Common myeloid progenitor, CD34-positive (primary cell): ENCODE measurements at regions not wholly inside any gene's neighbourhood (a gene's known extent, or its start where the extent isn't known, plus 50 kb on each side); places are given as distances from the start of the nearest gene placed in this dataset.

ENCODE experiments used
- CTCF ChIA-PET: fragments of 350-600 bp; sonication (Branson Sonifier 250); formaldehyde crosslinking; loops from one replicate; lab custom pipeline; 2021; ENCODE audit warnings: antibody characterized with exemption; lab: Charles Lee
- POLR2A ChIA-PET: fragments of 350-600 bp; sonication (Branson Sonifier 250); formaldehyde crosslinking; loops from one replicate; lab custom pipeline; 2021; ENCODE audit warnings: antibody characterized with exemption; lab: Charles Lee
- DNase-seq, 3 donors: peaks; one replicate each; pipeline versions ENCODE4 v3.0.0 to v3.0.0-alpha.2; 2013
- H3K27ac ChIP-seq, 2 experiments: 1 replicate in 1 of 2; 2 replicates in 1 of 2; pipeline ENCODE4 v1.7.0; 2013; ENCODE audit warnings: inconsistent platforms in 2 of 2, low read length in 2 of 2, mild to moderate bottlenecking in 2 of 2, low read depth in 1 of 2, moderate library complexity in 1 of 2; ENCODE audit not compliant: severe bottlenecking in 2 of 2, insufficient read depth in 1 of 2, poor library complexity in 1 of 2
- H3K27me3 ChIP-seq, 5 experiments: replicated peaks in 2 of 5; 1 replicate in 3 of 5; 2 replicates in 2 of 5; pipeline versions ENCODE4 v1.6.1 to v1.7.0; 2013; ENCODE audit warnings: low read length in 4 of 5, mild to moderate bottlenecking in 2 of 5, moderate library complexity in 2 of 5, inconsistent platforms in 1 of 5; ENCODE audit not compliant: insufficient read depth in 5 of 5, control insufficient read depth in 4 of 5
- H3K36me3 ChIP-seq, 4 experiments: 1 replicate in 2 of 4; 2 replicates in 2 of 4; pipeline versions ENCODE4 v1.6.1 to v1.7.0; 2013; ENCODE audit warnings: low read length in 3 of 4, control low read depth in 1 of 4, mild to moderate bottlenecking in 1 of 4; ENCODE audit not compliant: control insufficient read depth in 4 of 4, insufficient read depth in 4 of 4
- H3K4me1 ChIP-seq, 4 experiments: 1 replicate in 3 of 4; 2 replicates in 1 of 4; pipeline versions ENCODE4 v1.6.1 to v1.7.1; 2013; ENCODE audit warnings: low read length in 3 of 4, mild to moderate bottlenecking in 3 of 4, control low read depth in 1 of 4, inconsistent platforms in 1 of 4, moderate library complexity in 1 of 4; ENCODE audit not compliant: control insufficient read depth in 4 of 4, insufficient read depth in 4 of 4; ENCODE audit errors: control extremely low read depth in 1 of 4
- H3K4me3 ChIP-seq, 7 experiments: 1 replicate in 4 of 7; 2 replicates in 3 of 7; pipeline versions ENCODE4 v1.5.1 to v1.7.0; 2013; ENCODE audit warnings: mild to moderate bottlenecking in 7 of 7, low read length in 6 of 7, moderate library complexity in 6 of 7, inconsistent platforms in 2 of 7, low read depth in 2 of 7, control low read depth in 1 of 7; ENCODE audit not compliant: insufficient read depth in 4 of 7, control insufficient read depth in 1 of 7; ENCODE audit errors: extremely low read depth in 1 of 7
- H3K9me3 ChIP-seq, 5 experiments: 1 replicate in 4 of 5; 2 replicates in 1 of 5; pipeline versions ENCODE4 v1.6.1 to v1.7.1; 2013; ENCODE audit warnings: low read length in 4 of 5, mild to moderate bottlenecking in 2 of 5, inconsistent platforms in 1 of 5, low read depth in 1 of 5, moderate library complexity in 1 of 5; ENCODE audit not compliant: control insufficient read depth in 4 of 5, insufficient read depth in 2 of 5; ENCODE audit errors: control extremely low read depth in 1 of 5
- WGBS: methylation state at CpG from one replicate; pipeline ENCODE4 v1.1.5; 2013; ENCODE audit not compliant: insufficient coverage; 5-methylcytosine and 5-hydroxymethylcytosine counted together

GRCh38 chr16:79868841-79869240, 268.3 kb upstream of the MAF start:
- WGBS = 100% methylated on average over 2 of the region's 2 CpGs
- H3K4me1 ChIP-seq = peaks cover 10 to 17% (median 12%) of the 10 kb centered on the region in 4 experiments
- POLR2A ChIA-PET = no interaction called here
- CTCF ChIA-PET = no interaction called here
- no peak overlapping the region for H3K27ac ChIP-seq
- no peaks in the 10 kb centered on the region for H3K36me3 ChIP-seq
- no peak for DNase-seq
- H3K27me3 ChIP-seq = no peaks in the 10 kb centered on the region
- H3K4me3 ChIP-seq = no peak overlapping the region
- H3K9me3 ChIP-seq = peaks cover 0 to 2% (median 0%) of the 10 kb centered on the region in 5 experiments

GRCh38 chr16:79867425-79867997, 267.0 kb upstream of the MAF start:
- no peaks in the 10 kb centered on the region for H3K27me3 ChIP-seq
- H3K4me3 ChIP-seq = no peak overlapping the region
- peaks cover 0 to 2% (median 0%) of the 10 kb centered on the region in 5 experiments for H3K9me3 ChIP-seq
- peaks cover 19 to 27% (median 21%) of the 10 kb centered on the region in 4 experiments for H3K4me1 ChIP-seq
- POLR2A ChIA-PET = no interaction called here
- no peak overlapping the region for H3K27ac ChIP-seq
- CTCF ChIA-PET = no interaction called here
- no peaks in the 10 kb centered on the region for H3K36me3 ChIP-seq
- no CpG with 5 or more reads among the region's 4 CpGs for WGBS
- DNase-seq = no peak

GRCh38 chr16:79865918-79866317, 265.4 kb upstream of the MAF start:
- peaks cover 19 to 27% (median 21%) of the 10 kb centered on the region in 4 experiments for H3K4me1 ChIP-seq
- ChIA-PET POLR2A (no interaction called here), CTCF (no interaction called here)

GRCh38 chr16:79864781-79865391, 264.3 kb upstream of the MAF start:
- Histone ChIP-seq H3K27me3 (no peaks in the 10 kb centered on the region), H3K4me1 (peaks cover 19 to 30% (median 21%) of the 10 kb centered on the region in 4 experiments), H3K36me3 (no peaks in the 10 kb centered on the region), H3K27ac (peak overlapping the region in 1 of 2 experiments; percentile 54), H3K4me3 (no peak overlapping the region), H3K9me3 (no peaks in the 10 kb centered on the region)
- ChIA-PET POLR2A (no interaction called here), CTCF (interaction anchor here (1.4 kb wide), 1 partner anchor 32 kb away, joined by 3 read pairs; no protein-coding TSS in a partner anchor)
- 86% methylated on average over 6 of the region's 7 CpGs for WGBS
- no peak for DNase-seq

More at GRCh38 chr16:79865918-79866317, 265.4 kb upstream of the MAF start:
- Histone ChIP-seq H3K27ac (no peak overlapping the region), H3K36me3 (no peaks in the 10 kb centered on the region), H3K4me3 (no peak overlapping the region), H3K9me3 (peaks cover 0 to 2% (median 0%) of the 10 kb centered on the region in 5 experiments), H3K27me3 (no peaks in the 10 kb centered on the region)
- no peak for DNase-seq
- 90% methylated on average over 4 of the region's 6 CpGs for WGBS

GRCh38 chr16:79864032-79864780, 263.7 kb upstream of the MAF start:
- DNase-seq = no peak
- no peaks in the 10 kb centered on the region for H3K9me3 ChIP-seq
- peaks cover 19 to 35% (median 22%) of the 10 kb centered on the region in 4 experiments for H3K4me1 ChIP-seq
- H3K27ac ChIP-seq = peak overlapping the region in 1 of 2 experiments; percentile 54
- CTCF ChIA-PET = interaction anchor here (1.4 to 2.5 kb wide), 2 partner anchors 18 to 33 kb away, joined by 3 to 7 read pairs; no protein-coding TSS in a partner anchor
- POLR2A ChIA-PET = interaction anchor here (1.0 kb wide), 1 partner anchor 223 kb away, joined by 4 read pairs; no protein-coding TSS in a partner anchor
- H3K36me3 ChIP-seq = no peaks in the 10 kb centered on the region
- no peaks in the 10 kb centered on the region for H3K27me3 ChIP-seq
- H3K4me3 ChIP-seq = peak overlapping the region in 1 of 7 experiments; percentile 12
- 8% methylated on average over 4 of the region's 8 CpGs for WGBS

- 50% methylated on average over 2 of the region's 7 CpGs for WGBS
Measured at GRCh38 chr16:79863128-79864031, 262.8 kb upstream of the MAF start.

More at GRCh38 chr16:79863128-79864031, 262.8 kb upstream of the MAF start:
- DNase-seq = peak; percentile 64 to 89 (median 76)
- H3K27me3 ChIP-seq = no peaks in the 10 kb centered on the region
- ChIA-PET CTCF (interaction anchor here (0.6 to 2.5 kb wide), 3 partner anchors 17 to 34 kb away, joined by 3 to 7 read pairs (median 3); no protein-coding TSS in a partner anchor), POLR2A (interaction anchor here (0.6 to 1.0 kb wide), 2 partner anchors 222 to 889 kb away, joined by 4 to 5 read pairs; no protein-coding TSS in a partner anchor)
- no peaks in the 10 kb centered on the region for H3K9me3 ChIP-seq
- H3K4me3 ChIP-seq = no peak overlapping the region
- H3K36me3 ChIP-seq = no peaks in the 10 kb centered on the region
- H3K27ac ChIP-seq = peak overlapping the region in 1 of 2 experiments; percentile 54
- H3K4me1 ChIP-seq = peaks cover 19 to 35% (median 22%) of the 10 kb centered on the region in 4 experiments
